Fibroblast of peridontal ligament (primary cell): ENCODE measurements at regions not wholly inside any gene's neighbourhood (a gene's known extent, or its start where the extent isn't known, plus 50 kb on each side); places are given as distances from the start of the nearest gene placed in this dataset.
"Not testable (repeated sequence)": the region's sequence is repeated elsewhere in the genome, so short reads cannot be mapped to it uniquely, and the experiment has no call there.

Experiments used
- DNase-seq: peaks from one replicate; pipeline ENCODE4 v3.0.0-alpha.2; 2010; ENCODE audit errors: extremely low read depth

- DNase-seq: not testable (repeated sequence)
Measured at GRCh38 chr5:38678697-38679096, 122.3 kb upstream of the LIFR start.

GRCh38 chr5:38680094-38680825, 123.8 kb upstream of the LIFR start:
- no peak for DNase-seq

GRCh38 chr5:38681029-38681706, 124.7 kb upstream of the LIFR start:
- DNase-seq: no peak

GRCh38 chr5:38681966-38682365, 125.5 kb upstream of the LIFR start:
- DNase-seq: no peak

- DNase-seq: no peak
Measured at GRCh38 chr5:38686658-38687057, 130.2 kb upstream of the LIFR start.

GRCh38 chr5:38692346-38692745, 135.9 kb upstream of the LIFR start:
- no peak for DNase-seq

GRCh38 chr5:38692781-38693527, 136.5 kb upstream of the LIFR start:
- no peak for DNase-seq

- no peak for DNase-seq
Measured at GRCh38 chr5:38695021-38695958, 138.8 kb upstream of the LIFR start.

GRCh38 chr5:38697013-38697412, 140.6 kb upstream of the LIFR start:
- DNase-seq: peak; percentile 8

- not testable (repeated sequence) for DNase-seq
Measured at GRCh38 chr5:38705529-38705928, 140.3 kb upstream of the OSMR start.

GRCh38 chr5:38706376-38706775, 139.4 kb upstream of the OSMR start:
- DNase-seq: no peak

- no peak for DNase-seq
Measured at GRCh38 chr5:38707352-38708210, 138.2 kb upstream of the OSMR start.

GRCh38 chr5:38709678-38710306, 136.0 kb upstream of the OSMR start:
- DNase-seq: no peak

GRCh38 chr5:38710627-38711026, 135.2 kb upstream of the OSMR start:
- DNase-seq: no peak

GRCh38 chr5:38712391-38712790, 133.4 kb upstream of the OSMR start:
- DNase-seq: no peak

GRCh38 chr5:38714240-38714639, 131.6 kb upstream of the OSMR start:
- DNase-seq: no peak

GRCh38 chr5:38714703-38715355, 131.0 kb upstream of the OSMR start:
- DNase-seq: no peak

- no peak for DNase-seq
Measured at GRCh38 chr5:38715696-38716095, 130.1 kb upstream of the OSMR start.

- DNase-seq: no peak
Measured at GRCh38 chr5:38716516-38716915, 129.3 kb upstream of the OSMR start.
